H9 (cell line): ENCODE measurements at regions not wholly inside any gene's neighbourhood (a gene's known extent, or its start where the extent isn't known, plus 50 kb on each side); places are given as distances from the start of the nearest gene placed in this dataset.

Source experiments
- DNase-seq: peaks from one replicate; pipeline ENCODE4 v3.0.0-alpha.2; 2017
- H2AFZ ChIP-seq: one replicate; pipeline ENCODE4 v1.6.1; 2013; ENCODE audit warnings: mild to moderate bottlenecking, low read length, control low read depth, moderate library complexity
- H2AK5ac ChIP-seq: 2 replicates; pipeline ENCODE4 v1.6.1; 2013; ENCODE audit warnings: low read length, control low read depth, mixed read lengths; ENCODE audit not compliant: insufficient read length
- H2BK120ac ChIP-seq: one replicate; pipeline ENCODE4 v1.6.1; 2013; ENCODE audit warnings: low read depth, mild to moderate bottlenecking, low read length, control low read depth, inconsistent platforms; ENCODE audit not compliant: poor library complexity, severe bottlenecking
- H2BK12ac ChIP-seq: 2 replicates; pipeline ENCODE4 v1.6.1; 2013; ENCODE audit warnings: low read length, control low read depth, mixed read lengths, low read depth; ENCODE audit not compliant: insufficient read length
- H2BK15ac ChIP-seq: 2 replicates; pipeline ENCODE4 v1.6.1; 2013; ENCODE audit warnings: low read depth, low read length, control low read depth
- H2BK20ac ChIP-seq: one replicate; pipeline ENCODE4 v1.6.1; 2013; ENCODE audit warnings: low read depth, mild to moderate bottlenecking, low read length, control low read depth, inconsistent platforms; ENCODE audit not compliant: poor library complexity, severe bottlenecking
- H2BK5ac ChIP-seq: 2 replicates; pipeline ENCODE4 v1.6.1; 2013; ENCODE audit warnings: low read length, control low read depth, mixed read lengths; ENCODE audit not compliant: insufficient read length
- H3K14ac ChIP-seq: 2 replicates; pipeline ENCODE4 v1.6.1; 2013; ENCODE audit warnings: low read length, control low read depth; ENCODE audit not compliant: insufficient read depth
- H3K18ac ChIP-seq: 2 replicates; pipeline ENCODE4 v1.6.1; 2013; ENCODE audit warnings: low read depth, mild to moderate bottlenecking, mixed read lengths, low read length, control low read depth; ENCODE audit not compliant: insufficient read length
- H3K23ac ChIP-seq: 2 replicates; pipeline ENCODE4 v1.6.1; 2013; ENCODE audit warnings: low read length, control low read depth, mixed read lengths, low read depth; ENCODE audit not compliant: insufficient read length
- H3K23me2 ChIP-seq: 2 replicates; pipeline ENCODE4 v1.6.1; 2013; ENCODE audit warnings: low read depth, mild to moderate bottlenecking, mixed read lengths, low read length, control low read depth; ENCODE audit not compliant: insufficient read length, poor library complexity, severe bottlenecking
- H3K27ac ChIP-seq: 2 replicates; pipeline ENCODE4 v1.5.1; 2013; ENCODE audit warnings: low read length, control low read depth, mixed read lengths, low read depth; ENCODE audit not compliant: insufficient read length
- H3K27me3 ChIP-seq: 2 replicates; pipeline ENCODE4 v1.6.1; 2013; ENCODE audit warnings: low read length, control low read depth, inconsistent platforms; ENCODE audit not compliant: insufficient read depth
- H3K4ac ChIP-seq: 2 replicates; pipeline ENCODE4 v1.6.1; 2013; ENCODE audit warnings: low read depth, mild to moderate bottlenecking, control low read depth, inconsistent platforms, low read length, moderate library complexity
- H3K4me1 ChIP-seq: 2 replicates; pipeline ENCODE4 v1.6.1; 2013; ENCODE audit warnings: low read length, control low read depth, inconsistent platforms; ENCODE audit not compliant: insufficient read depth
- H3K4me2 ChIP-seq: 2 replicates; pipeline ENCODE4 v1.6.1; 2013; ENCODE audit warnings: low read length, control low read depth, mixed read lengths; ENCODE audit not compliant: insufficient read length, insufficient read depth
- H3K56ac ChIP-seq: 2 replicates; pipeline ENCODE4 v1.6.1; 2013; ENCODE audit warnings: low read depth, mild to moderate bottlenecking, mixed read lengths, low read length, control low read depth; ENCODE audit not compliant: insufficient read length
- H3K79me1 ChIP-seq: 2 replicates; pipeline ENCODE4 v1.6.1; 2013; ENCODE audit warnings: low read depth, mild to moderate bottlenecking, moderate library complexity, low read length, control low read depth, inconsistent platforms; ENCODE audit not compliant: insufficient read depth, poor library complexity, severe bottlenecking
- H3K79me2 ChIP-seq: 2 replicates; pipeline ENCODE4 v1.6.1; 2013; ENCODE audit warnings: low read length, control low read depth, inconsistent platforms; ENCODE audit not compliant: insufficient read depth
- H3K9ac ChIP-seq: 2 replicates; pipeline ENCODE4 v1.6.1; 2013; ENCODE audit warnings: low read length, control low read depth, mixed read lengths; ENCODE audit not compliant: insufficient read length; ENCODE audit errors: extremely low read depth
- H3K9me3 ChIP-seq: one replicate; pipeline ENCODE4 v1.6.1; 2013; ENCODE audit warnings: low read depth, low read length, inconsistent platforms; ENCODE audit not compliant: control insufficient read depth
- H3T11ph ChIP-seq: one replicate; pipeline ENCODE4 v1.6.1; 2013; ENCODE audit warnings: mild to moderate bottlenecking, low read length, control low read depth, inconsistent platforms
- H4K20me1 ChIP-seq: one replicate; pipeline ENCODE4 v1.6.1; 2013; ENCODE audit not compliant: control insufficient read depth, insufficient read length, insufficient read depth
- H4K5ac ChIP-seq: 2 replicates; pipeline ENCODE4 v1.6.1; 2013; ENCODE audit warnings: low read depth, mild to moderate bottlenecking, mixed read lengths, low read length, control low read depth; ENCODE audit not compliant: insufficient read length
- H4K8ac ChIP-seq: replicated peaks from 2 replicates; pipeline ENCODE4 v1.6.1; 2013; ENCODE audit warnings: low read length, control low read depth, mixed read lengths, low read depth; ENCODE audit not compliant: insufficient read length
- H4K91ac ChIP-seq: 2 replicates; pipeline ENCODE4 v1.6.1; 2013; ENCODE audit warnings: low read depth, mild to moderate bottlenecking, moderate library complexity, mixed read lengths, low read length, control low read depth; ENCODE audit not compliant: insufficient read length
- H3K27ac Mint-ChIP-seq, 3 experiments: 2 replicates in 2 of 3; 3 replicates in 1 of 3; pipeline ENCODE4 v1.8.0; 2020 to 2021; ENCODE audit warnings: mixed read lengths in 3 of 3, mild to moderate bottlenecking in 1 of 3, moderate library complexity in 1 of 3
- H3K27me3 Mint-ChIP-seq: 2 replicates; pipeline ENCODE4 v1.8.0; 2021; ENCODE audit warnings: low read depth, mild to moderate bottlenecking, moderate library complexity, mixed read lengths
- H3K36me3 Mint-ChIP-seq, 3 experiments: 2 replicates in 2 of 3; 3 replicates in 1 of 3; pipeline ENCODE4 v1.8.0; 2020 to 2021; ENCODE audit warnings: low read depth in 3 of 3, mixed read lengths in 3 of 3; ENCODE audit not compliant: insufficient read depth in 1 of 3
- H3K4me1 Mint-ChIP-seq, 2 experiments: 2 replicates each; pipeline ENCODE4 v1.8.0; 2020; ENCODE audit warnings: mixed read lengths in 2 of 2
- H3K4me3 Mint-ChIP-seq, 2 experiments: 2 replicates in 1 of 2; 3 replicates in 1 of 2; pipeline ENCODE4 v1.8.0; 2020 to 2021; ENCODE audit warnings: mild to moderate bottlenecking in 2 of 2, mixed read lengths in 2 of 2, moderate library complexity in 1 of 2
- H3K9me3 Mint-ChIP-seq, 2 experiments: 2 replicates in 1 of 2; 3 replicates in 1 of 2; pipeline ENCODE4 v1.8.0; 2020; ENCODE audit warnings: mild to moderate bottlenecking in 2 of 2, mixed read lengths in 2 of 2, moderate library complexity in 1 of 2
- CTCF ChIP-seq: fragments of 200-600 bp; sonication (generic); conservative IDR thresholded peaks from 3 replicates; pipeline ENCODE4 v1.8.0; 2021; ENCODE audit warnings: antibody characterized with exemption, mild to moderate bottlenecking

DNA sequence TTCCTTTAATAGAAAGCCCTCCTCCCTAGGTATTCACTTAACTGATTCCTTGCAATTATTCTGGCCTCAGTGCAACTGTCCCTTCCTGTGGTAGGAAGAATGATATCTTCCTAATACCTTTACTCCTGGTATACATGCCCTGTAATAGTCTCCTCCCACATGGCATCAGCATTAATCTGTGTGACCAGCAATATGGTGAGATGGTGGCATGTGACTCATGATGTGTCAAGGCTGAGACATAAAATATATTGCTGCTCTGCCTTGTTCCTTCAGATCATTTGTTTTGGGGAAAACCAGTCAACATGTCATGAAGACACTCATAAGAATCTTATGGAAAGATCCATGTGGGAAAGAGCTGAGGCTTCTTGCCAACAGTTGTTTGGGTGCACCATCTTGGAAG lies 149.1 kb upstream of the TRPM3 start:
- Histone ChIP-seq H2BK120ac (no peak overlapping the region), H3K23ac (no peak overlapping the region), H3K9ac (no peak overlapping the region), H3K27ac (no peak overlapping the region), H3K18ac (no peak overlapping the region), H2BK15ac (no peak overlapping the region), H2BK20ac (no peak overlapping the region), H3K23me2 (no peaks in the 10 kb centered on the region), H3K79me1 (no peaks in the 10 kb centered on the region), H3K4me1 (no peaks in the 10 kb centered on the region; the same call in 1 of the 2 replicates), H4K5ac (no peak overlapping the region), H3K14ac (no peak overlapping the region), H4K20me1 (no peaks in the 10 kb centered on the region), H2BK12ac (no peak overlapping the region), H3T11ph (no peak overlapping the region), H2AK5ac (no peak overlapping the region), H3K9me3 (no peaks in the 10 kb centered on the region), H2AFZ (no peak overlapping the region), H4K91ac (no peak overlapping the region), H3K56ac (no peak overlapping the region), H3K4me2 (no peak overlapping the region), H2BK5ac (no peak overlapping the region), H4K8ac (no peak overlapping the region), H3K27me3 (no peaks in the 10 kb centered on the region), H3K79me2 (no peaks in the 10 kb centered on the region), H3K4ac (no peak overlapping the region)
- no peaks in the 10 kb centered on the region for H3K36me3 Mint-ChIP-seq
- peaks cover 14 to 25% of the 10 kb centered on the region in 2 experiments for H3K4me1 Mint-ChIP-seq
- TF ChIP-seq CTCF = no peak
- H3K9me3 Mint-ChIP-seq = no peaks in the 10 kb centered on the region
- no peak overlapping the region for H3K27ac Mint-ChIP-seq
- DNase-seq = no peak
- no peaks in the 10 kb centered on the region for H3K27me3 Mint-ChIP-seq
- H3K4me3 Mint-ChIP-seq = no peak overlapping the region
